ENCODE measurements at regions not wholly inside any gene's neighbourhood (a gene's known extent, or its start where the extent isn't known, plus 50 kb on each side); places are given as distances from the start of the nearest gene placed in this dataset.

DNA sequence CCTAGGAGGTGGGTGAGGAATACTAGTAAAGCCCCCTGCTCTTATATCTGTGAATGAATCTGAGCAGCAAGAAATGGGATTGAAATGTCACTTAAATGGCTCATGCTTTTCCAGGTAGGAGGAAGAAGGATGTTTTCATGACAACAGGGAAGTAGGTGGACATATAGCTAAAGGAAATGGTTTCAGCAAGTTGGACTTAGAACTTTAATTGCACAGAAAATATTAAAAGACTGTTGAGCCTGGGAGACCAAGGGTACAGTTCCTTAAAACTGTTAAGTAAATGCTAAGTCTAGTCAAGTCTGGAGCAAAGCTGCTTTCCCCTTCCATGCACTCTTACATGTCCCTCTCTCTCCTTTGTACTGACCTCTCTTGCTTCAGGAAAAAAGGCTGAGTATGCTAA, 301.3 kb downstream of the HGF start:
- Histone ChIP-seq H4K8ac (ENCODE audit: extremely low read depth, insufficient read depth, low read length) (no peak overlapping the region), H3K23me2 (ENCODE audit: low read depth, low read length) (no peaks in the 10 kb centered on the region), H3K79me1 (ENCODE audit: low read depth, low read length) (no peaks in the 10 kb centered on the region), H2AFZ (ENCODE audit: low read length) (no peak overlapping the region), H2AK5ac (ENCODE audit: low read depth, low read length) (no peak overlapping the region), H3K18ac (ENCODE audit: extremely low read depth, low read length) (no peak overlapping the region), H2BK15ac (ENCODE audit: low read length) (no peak overlapping the region), H3K4ac (replicated peaks; ENCODE audit: insufficient read length, low read depth, low read length) (no peak overlapping the region), H3K56ac (replicated peaks; ENCODE audit: insufficient read length, low read depth, low read length) (no peak overlapping the region), H4K91ac (replicated peaks; ENCODE audit: insufficient read length, low read length) (no peak overlapping the region), H3K27me3 (replicated peaks in 1 of 4; ENCODE audit: control insufficient read depth in 3 of 4, extremely low read depth in 1 of 4, insufficient read depth in 3 of 4, low read length in 3 of 4) (no peaks in the 10 kb centered on the region), H2BK20ac (ENCODE audit: low read length) (no peak overlapping the region), H2BK5ac (ENCODE audit: low read depth, low read length) (no peak overlapping the region), H3K4me3 (ENCODE audit: extremely low read depth in 1 of 4, insufficient read depth in 2 of 4, low read depth in 3 of 4, low read length in 4 of 4) (no peak overlapping the region), H3K23ac (ENCODE audit: insufficient read length) (no peak overlapping the region), H3K36me3 (ENCODE audit: control insufficient read depth in 2 of 4, insufficient read depth in 4 of 4, low read length in 3 of 4) (no peaks in the 10 kb centered on the region), H3K9ac (replicated peaks in 1 of 4; ENCODE audit: extremely low read depth in 1 of 4, low read depth in 3 of 4, low read length in 3 of 4) (no peak overlapping the region), H4K5ac (ENCODE audit: insufficient read length, low read depth, low read length) (no peak overlapping the region), H2BK120ac (replicated peaks; ENCODE audit: low read depth, low read length) (no peak overlapping the region), H3K4me2 (ENCODE audit: insufficient read depth in 1 of 2, low read depth in 2 of 2, low read length in 2 of 2) (no peak overlapping the region), H3K9me3 (ENCODE audit: insufficient read depth in 2 of 2, low read depth in 1 of 2, low read length in 1 of 2) (no peaks in the 10 kb centered on the region), H4K20me1 (replicated peaks in 1 of 2; ENCODE audit: control insufficient read depth in 1 of 2, insufficient read depth in 2 of 2, low read length in 2 of 2) (no peaks in the 10 kb centered on the region), H3K14ac (ENCODE audit: insufficient read length) (no peak overlapping the region), H3K79me2 (ENCODE audit: control insufficient read depth in 1 of 2, insufficient read depth in 2 of 2, low read length in 2 of 2) (no peaks in the 10 kb centered on the region), H3K4me1 (replicated peaks in 1 of 4; ENCODE audit: control insufficient read depth in 3 of 4, insufficient read depth in 4 of 4, low read length in 3 of 4) (no peaks in the 10 kb centered on the region), H2BK12ac (ENCODE audit: low read depth, low read length) (no peak overlapping the region), H3K27ac (ENCODE audit: low read depth, low read length) (no peak overlapping the region)
- POLR2A ChIA-PET (ENCODE audit: partially characterized antibody): no interaction called here
- TF ChIP-seq KDM5A (IDR thresholded peaks at IDR 0.05; ENCODE audit: low read length) (no peak), RAD21 (IDR thresholded peaks at IDR 0.05 in 1 of 2, conservative IDR thresholded peaks at IDR 0.05 in 1 of 2; ENCODE audit: low read depth in 2 of 2, low read length in 2 of 2) (no peak), BCL11A (IDR thresholded peaks at IDR 0.05; ENCODE audit: low read depth in 2 of 2, low read length in 2 of 2) (no peak), CEBPB (IDR thresholded peaks at IDR 0.05; ENCODE audit: low read depth, low read length) (no peak), E2F6 (IDR thresholded peaks at IDR 0.05) (no peak), POLR2AphosphoS5 (IDR thresholded peaks at IDR 0.05; ENCODE audit: low read depth, low read length) (no peak), RBBP5 (IDR thresholded peaks at IDR 0.05; ENCODE audit: borderline replicate concordance, low read depth, low read length) (no peak), SAP30 (IDR thresholded peaks at IDR 0.05; ENCODE audit: insufficient read depth, insufficient replicate concordance, low read length) (no peak), TAF7 (optimal IDR thresholded peaks at IDR 0.05; ENCODE audit: borderline replicate concordance, low read depth, low read length) (no peak), TBP (IDR thresholded peaks at IDR 0.05; ENCODE audit: low read depth, low read length) (no peak), POU5F1 (IDR thresholded peaks at IDR 0.05; ENCODE audit: low read depth, low read length) (no peak), CHD1 (IDR thresholded peaks at IDR 0.05; ENCODE audit: low read depth, low read length) (no peak)
- FAIRE-seq: no peak
- CTCF ChIA-PET (ENCODE audit: partially characterized antibody): interaction anchor here (0.9 to 5.0 kb wide), 12 partner anchors 8 to 807 kb away, joined by 3 to 45 read pairs (median 4); partner anchors contain the start of gene SEMA3C
- no peak for DNase-seq (ENCODE audit: low read depth in 1 of 2, low spot score in 2 of 2)
